ENCODE measurements at regions not wholly inside any gene's neighbourhood (a gene's known extent, or its start where the extent isn't known, plus 50 kb on each side); places are given as distances from the start of the nearest gene placed in this dataset.
"Not testable (repeated sequence)": the region's sequence is repeated elsewhere in the genome, so short reads cannot be mapped to it uniquely, and the experiment has no call there.

DNA sequence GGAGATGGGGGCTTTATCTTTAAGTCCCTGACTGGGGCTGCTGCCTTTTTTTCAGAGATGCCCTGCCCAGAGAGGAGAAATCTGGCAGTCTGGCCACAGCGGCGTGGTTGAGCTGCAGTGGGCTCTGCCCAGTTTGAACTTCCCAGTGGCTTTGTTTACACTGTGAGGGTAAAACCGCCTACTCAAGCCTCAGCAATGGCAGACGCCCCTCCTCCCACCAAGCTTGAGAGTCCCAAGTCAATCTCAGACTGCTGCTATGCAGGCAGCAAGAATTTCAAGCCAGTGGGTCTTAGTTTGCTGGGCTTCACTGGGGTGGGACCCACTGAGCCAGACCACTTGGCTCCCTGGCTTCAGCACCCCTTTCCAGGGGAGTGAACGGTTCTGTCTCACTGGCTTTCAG, 76.4 kb upstream of the DNAJC1 start:
- DNase-seq, result not testable (repeated sequence)

DNA sequence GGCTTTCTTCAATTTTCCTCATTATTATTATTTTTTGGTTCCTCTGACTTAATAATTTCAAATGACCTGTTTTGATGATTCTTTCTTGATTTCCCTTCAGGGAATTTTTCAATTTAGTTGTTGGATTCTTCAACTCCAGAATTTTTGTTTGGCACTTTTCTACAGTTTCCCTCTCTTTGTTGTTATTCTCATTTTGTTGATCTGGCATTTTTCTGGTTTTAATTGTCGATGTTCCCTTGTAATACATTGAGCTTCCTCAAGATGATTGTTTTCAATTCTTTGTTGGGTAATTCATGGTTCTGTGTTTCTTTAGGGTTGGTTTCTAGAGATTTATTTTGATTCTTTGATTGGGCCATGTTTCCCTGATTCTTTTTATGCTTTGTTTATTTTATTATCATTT, 67.8 kb upstream of the DNAJC1 start:
- DNase-seq, result no peak

DNA sequence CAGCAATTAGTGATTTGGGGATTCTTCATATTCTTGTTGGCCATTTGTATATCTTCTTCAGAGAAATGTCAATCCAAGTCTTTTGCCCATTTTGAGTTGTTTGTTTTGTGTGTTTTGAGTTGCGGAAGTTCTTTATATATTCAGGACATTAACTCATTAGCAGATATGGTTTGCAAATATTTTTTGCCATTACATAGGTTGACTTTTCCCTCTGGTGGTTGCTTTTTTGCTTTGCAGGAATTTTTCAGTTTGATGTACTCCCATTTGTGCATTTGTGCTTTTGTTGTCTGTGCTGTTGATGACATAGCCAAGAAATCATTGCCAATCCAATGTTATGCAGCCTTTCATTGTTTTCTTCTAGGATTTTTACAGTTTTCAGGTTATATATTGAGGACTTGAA, 63.6 kb upstream of the DNAJC1 start:
- DNase-seq, result no peak

DNA sequence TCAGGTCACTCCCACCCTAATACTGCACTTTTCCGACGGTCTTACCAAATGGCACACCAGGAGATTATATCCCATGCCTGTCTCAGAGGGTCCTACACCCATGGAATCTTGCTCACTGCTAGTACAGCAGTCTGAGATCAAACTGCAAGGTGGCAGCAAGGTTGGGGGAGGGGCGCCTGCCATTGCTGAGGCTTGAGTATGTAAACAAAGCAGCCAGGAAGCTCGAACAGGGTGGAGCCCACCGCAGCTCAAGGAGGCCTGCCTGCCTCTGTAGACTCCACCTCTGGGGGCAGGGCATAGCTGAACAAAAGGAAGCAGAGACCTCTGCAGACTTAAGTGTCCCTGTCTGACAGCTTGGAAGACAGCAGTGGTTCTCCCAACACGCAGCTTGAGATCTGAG, 57.5 kb upstream of the DNAJC1 start:
- DNase-seq, result not testable (repeated sequence)

DNA sequence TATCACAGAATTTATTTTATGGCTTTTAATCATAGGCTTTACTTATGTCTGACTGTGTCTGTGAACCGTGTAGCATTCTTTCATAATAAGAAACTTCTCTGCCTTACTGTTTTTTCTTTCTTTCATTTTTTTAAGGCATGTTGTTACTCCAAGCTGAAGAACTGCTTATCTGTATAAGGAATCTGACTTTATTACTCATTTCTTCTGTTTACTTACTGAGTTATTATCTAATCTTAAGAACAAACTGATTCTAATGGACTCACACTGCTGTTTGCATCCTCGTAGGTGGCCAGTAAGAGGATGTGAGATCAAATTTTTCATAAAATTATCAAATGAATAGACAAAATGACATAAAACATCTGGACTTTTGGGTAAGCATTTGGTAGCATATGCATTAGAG, 54.7 kb upstream of the DNAJC1 start:
- no peak for DNase-seq

DNA sequence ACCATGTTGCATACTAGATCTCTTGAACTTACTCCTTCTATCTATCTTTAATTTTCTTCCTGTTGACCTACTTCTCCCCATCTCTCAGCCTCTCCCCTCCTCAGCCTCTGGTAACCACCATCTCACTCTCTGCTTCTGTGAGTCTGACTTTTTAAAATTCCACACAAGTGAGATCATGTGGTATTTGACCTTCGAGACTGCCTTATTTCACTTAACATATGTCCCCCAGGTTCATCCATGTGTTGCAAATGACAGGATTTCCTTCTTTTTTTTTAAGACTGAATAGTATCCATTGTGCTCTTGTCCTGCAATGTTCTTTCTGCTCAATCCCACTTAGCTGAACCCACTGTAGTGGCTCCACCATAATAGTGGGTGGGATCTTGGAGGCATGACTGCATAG, 51.4 kb upstream of the DNAJC1 start:
- no peak for DNase-seq
